Neural progenitor cell (in vitro differentiated cells): ENCODE measurements at regions not wholly inside any gene's neighbourhood (a gene's known extent, or its start where the extent isn't known, plus 50 kb on each side); places are given as distances from the start of the nearest gene placed in this dataset.

ENCODE experiments used
- CTCF ChIP-seq: fragments of 200-600 bp; sonication (generic); IDR thresholded peaks from 2 replicates; pipeline ENCODE4 v1.5.1; 2017; ENCODE audit warnings: antibody characterized with exemption, mild to moderate bottlenecking
- EZH2 ChIP-seq: fragments of 200-600 bp; sonication (generic); IDR thresholded peaks from 2 replicates; pipeline ENCODE4 v1.6.1; 2017; ENCODE audit warnings: antibody characterized with exemption, mild to moderate bottlenecking, moderate library complexity
- EZH2phosphoT487 ChIP-seq: fragments of 200-600 bp; sonication (generic); IDR thresholded peaks from 2 replicates; pipeline ENCODE4 v1.6.1; 2017; ENCODE audit warnings: antibody characterized with exemption

- TF ChIP-seq CTCF = no peak
- TF ChIP-seq EZH2 = no peak
- TF ChIP-seq EZH2phosphoT487 = no peak
These were observed 99.8 kb downstream of the TAF11L14 start for GRCh38 chr5:17734011-17734410.
